WTC11 (cell line): ENCODE measurements at regions not wholly inside any gene's neighbourhood (a gene's known extent, or its start where the extent isn't known, plus 50 kb on each side); places are given as distances from the start of the nearest gene placed in this dataset.

Experiments
- ATAC-seq: fragments of 200-7000 bp; cut with Tn5 transposase; 2 replicates; pipeline ENCODE4 v1.10.0; 2021; ENCODE audit warnings: mild to moderate bottlenecking, moderate library complexity
- CTCF ChIA-PET: fragments of 300-600 bp; sonication (Branson Sonifier 250); formaldehyde crosslinking; loops from one replicate; lab custom pipeline; 2021; ENCODE audit warnings: antibody characterized with exemption; lab: Charles Lee
- POLR2A ChIA-PET: fragments of 350-600 bp; sonication (Branson Sonifier 250); formaldehyde crosslinking; loops from one replicate; lab custom pipeline; 2021; ENCODE audit warnings: antibody characterized with exemption; lab: Charles Lee
- DNase-seq: peaks from one replicate; pipeline ENCODE4 v3.0.0; 2021; ENCODE audit warnings: low spot score
- H3K27ac Mint-ChIP-seq: 2 replicates; pipeline ENCODE4 v1.8.0; 2021; ENCODE audit warnings: mixed read lengths
- H3K27me3 Mint-ChIP-seq: 2 replicates; pipeline ENCODE4 v1.8.0; 2021; ENCODE audit warnings: low read depth, mild to moderate bottlenecking, moderate library complexity, mixed read lengths
- H3K36me3 Mint-ChIP-seq: 2 replicates; pipeline ENCODE4 v1.8.0; 2021; ENCODE audit warnings: mixed read lengths
- H3K4me1 Mint-ChIP-seq: 2 replicates; pipeline ENCODE4 v1.8.0; 2022; ENCODE audit warnings: mixed read lengths
- H3K4me3 Mint-ChIP-seq: 2 replicates; pipeline ENCODE4 v1.8.0; 2021; ENCODE audit warnings: mild to moderate bottlenecking, moderate library complexity, mixed read lengths
- H3K9me3 Mint-ChIP-seq: 2 replicates; pipeline ENCODE4 v1.8.0; 2021; ENCODE audit warnings: mixed read lengths
- ATF2 ChIP-seq: sonication (generic); formaldehyde crosslinking; IDR thresholded peaks from 2 replicates; pipeline ENCODE4 v1.8.1; 2022; ENCODE audit warnings: low read depth, missing genetic modification reagents, borderline replicate concordance
- ATF3 ChIP-seq: sonication (generic); formaldehyde crosslinking; conservative IDR thresholded peaks from 2 replicates; pipeline ENCODE4 v1.8.1; 2022; ENCODE audit warnings: mild to moderate bottlenecking, missing genetic modification reagents
- CDX4 ChIP-seq: fragments of 250-450 bp; sonication (Bioruptor Pico); IDR thresholded peaks from 2 replicates; pipeline ENCODE4 v1.9.0; 2021; ENCODE audit warnings: moderate library complexity, mild to moderate bottlenecking, inconsistent platforms, borderline replicate concordance
- ESRRA ChIP-seq: sonication (generic); formaldehyde crosslinking; IDR thresholded peaks from 2 replicates; pipeline ENCODE4 v1.8.1; 2022; ENCODE audit warnings: mild to moderate bottlenecking, missing genetic modification reagents, borderline replicate concordance
- FOXJ3 ChIP-seq: sonication (generic); formaldehyde crosslinking; IDR thresholded peaks from 2 replicates; pipeline ENCODE4 v1.9.0; 2021; ENCODE audit warnings: missing genetic modification reagents, mild to moderate bottlenecking, borderline replicate concordance
- HMGA2 ChIP-seq: fragments of 250-450 bp; sonication (Bioruptor Pico); IDR thresholded peaks from 2 replicates; pipeline ENCODE4 v1.4.0; 2021; ENCODE audit warnings: mild to moderate bottlenecking, moderate library complexity
- JAZF1 ChIP-seq: fragments of 250-450 bp; sonication (Bioruptor Pico); IDR thresholded peaks from 2 replicates; pipeline ENCODE4 v1.9.0; 2021; ENCODE audit warnings: moderate library complexity, mild to moderate bottlenecking, inconsistent platforms
- SMAD4 ChIP-seq: sonication (generic); formaldehyde crosslinking; IDR thresholded peaks from 2 replicates; pipeline ENCODE4 v1.8.0; 2022; ENCODE audit warnings: mild to moderate bottlenecking, missing genetic modification reagents
- TCF7 ChIP-seq: sonication (generic); formaldehyde crosslinking; IDR thresholded peaks from 2 replicates; pipeline ENCODE4 v1.8.0; 2022; ENCODE audit warnings: mild to moderate bottlenecking, low read depth, missing genetic modification reagents, moderate library complexity
- TEAD4 ChIP-seq: sonication (generic); formaldehyde crosslinking; IDR thresholded peaks from 2 replicates; pipeline ENCODE4 v1.8.0; 2022; ENCODE audit warnings: mild to moderate bottlenecking, missing genetic modification reagents
- TP53 ChIP-seq: sonication (generic); formaldehyde crosslinking; IDR thresholded peaks from 2 replicates; pipeline ENCODE4 v1.8.1; 2023; ENCODE audit warnings: mild to moderate bottlenecking, missing genetic modification reagents
- USF2 ChIP-seq: sonication (generic); formaldehyde crosslinking; IDR thresholded peaks from 2 replicates; pipeline ENCODE4 v1.8.1; 2023; ENCODE audit warnings: mild to moderate bottlenecking, missing genetic modification reagents, moderate library complexity
- ZBTB43 ChIP-seq: sonication (generic); formaldehyde crosslinking; IDR thresholded peaks from 2 replicates; pipeline ENCODE4 v1.8.1; 2023; ENCODE audit warnings: mild to moderate bottlenecking, missing genetic modification reagents
- ZNF121 ChIP-seq: sonication (generic); formaldehyde crosslinking; IDR thresholded peaks from 2 replicates; pipeline ENCODE4 v1.8.0; 2023; ENCODE audit warnings: missing genetic modification reagents
- ZNF138 ChIP-seq: sonication (generic); formaldehyde crosslinking; conservative IDR thresholded peaks from 2 replicates; pipeline ENCODE4 v1.8.1; 2022; ENCODE audit warnings: mild to moderate bottlenecking, moderate library complexity, missing genetic modification reagents
- ZNF416 ChIP-seq: fragments of 250-450 bp; sonication (Bioruptor Pico); IDR thresholded peaks from 2 replicates; pipeline ENCODE4 v1.9.0; 2021; ENCODE audit warnings: mild to moderate bottlenecking, inconsistent platforms
- ZNF425 ChIP-seq: fragments of 250-450 bp; sonication (Bioruptor Pico); conservative IDR thresholded peaks from 2 replicates; pipeline ENCODE4 v1.9.0; 2021; ENCODE audit warnings: mild to moderate bottlenecking
- ZNF512 ChIP-seq: sonication (generic); formaldehyde crosslinking; IDR thresholded peaks from 2 replicates; pipeline ENCODE4 v1.8.1; 2022; ENCODE audit warnings: missing genetic modification reagents, borderline replicate concordance
- ZNF532 ChIP-seq: fragments of 250-450 bp; sonication (Bioruptor Pico); IDR thresholded peaks from 2 replicates; pipeline ENCODE4 v1.9.0; 2021; ENCODE audit warnings: mild to moderate bottlenecking, borderline replicate concordance

- POLR2A ChIA-PET, result no interaction called here
These were observed 942.6 kb downstream of the NLGN4Y start for GRCh38 chrY:15466891-15467290.

More at GRCh38 chrY:15466891-15467290, 942.6 kb downstream of the NLGN4Y start:
- CTCF ChIA-PET, result interaction anchor here (0.6 kb wide), 1 partner anchor 93 kb away, joined by 5 read pairs; no protein-coding TSS in a partner anchor
- DNase-seq (no peak), ATAC-seq (no peak)
- peaks cover 20% of the 10 kb centered on the region for H3K4me1 Mint-ChIP-seq
- H3K36me3 Mint-ChIP-seq, result no peaks in the 10 kb centered on the region
- no peak overlapping the region for H3K4me3 Mint-ChIP-seq
- H3K9me3 Mint-ChIP-seq, result no peaks in the 10 kb centered on the region
- TF ChIP-seq ATF2 (CRISPR knock-in tag) (no peak), ATF3 (CRISPR knock-in tag) (no peak), JAZF1 (no peak), ZNF532 (CRISPR knock-in tag) (no peak), ZNF416 (CRISPR knock-in tag) (no peak), ESRRA (CRISPR knock-in tag) (no peak), ZNF138 (CRISPR knock-in tag) (no peak), SMAD4 (CRISPR knock-in tag) (no peak), TEAD4 (CRISPR knock-in tag) (no peak), HMGA2 (no peak), CDX4 (no peak), ZBTB43 (no peak), TCF7 (CRISPR knock-in tag) (no peak), ZNF512 (CRISPR knock-in tag) (no peak), ZNF121 (CRISPR knock-in tag) (no peak), FOXJ3 (CRISPR knock-in tag) (no peak), ZNF425 (no peak), USF2 (CRISPR knock-in tag) (no peak), TP53 (CRISPR knock-in tag) (no peak)
- no peaks in the 10 kb centered on the region for H3K27me3 Mint-ChIP-seq
- H3K27ac Mint-ChIP-seq, result no peak overlapping the region
